HAP-1 (cell line): ENCODE measurements at regions not wholly inside any gene's neighbourhood (a gene's known extent, or its start where the extent isn't known, plus 50 kb on each side); places are given as distances from the start of the nearest gene placed in this dataset.

ENCODE experiments used
- DNase-seq, 2 experiments: peaks; one replicate each; pipeline ENCODE4 v3.0.0-alpha.2; 2016 to 2020; ENCODE audit warnings: low spot score in 2 of 2
- H3K27me3 ChIP-seq: fragments of 250-450 bp; sonication (Bioruptor Pico); 2 replicates; pipeline ENCODE4 v1.5.1; 2020; ENCODE audit warnings: low read depth, mild to moderate bottlenecking, moderate library complexity
- H3K36me3 ChIP-seq: fragments of 250-450 bp; sonication (Bioruptor Pico); replicated peaks from 2 replicates; pipeline ENCODE4 v1.5.1; 2020; ENCODE audit warnings: mild to moderate bottlenecking
- H3K4me1 ChIP-seq: fragments of 250-450 bp; sonication (Bioruptor Pico); 2 replicates; pipeline ENCODE4 v1.5.1; 2020; ENCODE audit warnings: mild to moderate bottlenecking
- H3K4me3 ChIP-seq: fragments of 250-450 bp; sonication (Bioruptor Pico); 2 replicates; pipeline ENCODE4 v1.5.1; 2020; ENCODE audit warnings: mild to moderate bottlenecking, moderate library complexity
- H3K9me3 ChIP-seq: fragments of 250-450 bp; sonication (Bioruptor Pico); 2 replicates; pipeline ENCODE4 v1.5.1; 2020; ENCODE audit warnings: mild to moderate bottlenecking, moderate library complexity
- in situ Hi-C: fragments of 300-500 bp; cut with MboI; formaldehyde crosslinking; loops from 3 replicates; pipeline ENCODE4 v1.14.3; 2020; ENCODE audit warnings: low sequenced_read_pairs, inconsistent platforms, mixed read lengths

DNA sequence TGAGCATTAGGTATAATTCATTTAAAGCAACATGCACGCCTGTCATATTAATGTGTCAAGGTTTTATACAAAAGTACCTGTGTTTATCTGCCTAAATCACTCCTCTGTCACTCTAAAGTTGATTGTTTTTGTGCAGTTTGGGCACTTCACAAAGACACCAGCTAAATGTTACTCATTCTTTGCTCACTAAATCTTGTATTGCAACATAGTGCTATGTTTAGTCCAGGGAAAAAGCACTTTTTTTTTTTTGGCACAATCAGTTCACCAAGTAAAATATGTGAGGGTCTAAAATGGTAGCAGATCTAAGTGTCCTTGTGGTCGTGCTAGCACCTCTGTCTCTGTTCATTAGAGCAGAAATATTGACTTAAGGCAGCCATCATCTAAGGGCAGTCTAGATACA, 2526.7 kb upstream of the PCDH20 start:
- no peaks in the 10 kb centered on the region for H3K36me3 ChIP-seq
- in situ Hi-C loops, result no loop called here
- no peaks in the 10 kb centered on the region for H3K9me3 ChIP-seq
- DNase-seq, result no peak
- H3K4me3 ChIP-seq, result no peak overlapping the region
- no peaks in the 10 kb centered on the region for H3K27me3 ChIP-seq
- H3K4me1 ChIP-seq, result peaks cover 7% of the 10 kb centered on the region

GRCh38 chr13:63938851-63939250, 2523.2 kb upstream of the PCDH20 start:
- Histone ChIP-seq H3K4me3 (no peak overlapping the region), H3K9me3 (no peaks in the 10 kb centered on the region), H3K4me1 (peaks cover 7% of the 10 kb centered on the region), H3K27me3 (no peaks in the 10 kb centered on the region), H3K36me3 (no peaks in the 10 kb centered on the region)
- no peak for DNase-seq
- in situ Hi-C loops, result no loop called here

- in situ Hi-C loops, result no loop called here
- H3K27me3 ChIP-seq, result no peaks in the 10 kb centered on the region
- peaks cover 6% of the 10 kb centered on the region; the same call in 1 of the 2 replicates for H3K4me1 ChIP-seq
- peak; percentile 63 to 71 for DNase-seq
- no peaks in the 10 kb centered on the region for H3K9me3 ChIP-seq
- H3K36me3 ChIP-seq, result no peaks in the 10 kb centered on the region
- no peak overlapping the region for H3K4me3 ChIP-seq
Measured at GRCh38 chr13:63910511-63910910, 2494.9 kb upstream of the PCDH20 start.

- no peak overlapping the region for H3K4me3 ChIP-seq
- no peak for DNase-seq
- H3K4me1 ChIP-seq, result peaks cover 6% of the 10 kb centered on the region; the same call in 1 of the 2 replicates
- H3K9me3 ChIP-seq, result no peaks in the 10 kb centered on the region
- in situ Hi-C loops, result no loop called here
- no peaks in the 10 kb centered on the region for H3K27me3 ChIP-seq
- H3K36me3 ChIP-seq, result no peaks in the 10 kb centered on the region
Measured at GRCh38 chr13:63909726-63910375, 2494.2 kb upstream of the PCDH20 start.

DNA sequence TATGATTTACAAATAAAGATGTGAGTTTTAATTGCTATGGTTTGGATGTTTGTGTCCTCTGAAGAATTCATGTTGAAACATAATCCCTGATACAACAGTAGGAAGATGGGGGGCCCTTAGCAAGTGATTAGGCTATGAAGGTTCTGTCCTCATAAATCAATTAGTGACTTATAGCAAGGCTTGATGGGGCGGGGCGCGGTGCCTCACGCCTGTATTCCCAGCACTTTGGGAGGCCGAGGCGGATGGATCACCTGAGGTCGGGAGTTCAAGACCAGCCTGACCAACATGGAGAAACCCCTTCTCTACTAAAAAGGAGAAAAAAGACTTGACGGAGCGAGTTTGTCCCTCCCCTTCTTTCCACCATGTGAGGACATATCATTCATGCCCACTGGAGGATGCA, 2486.5 kb upstream of the PCDH20 start:
- in situ Hi-C loops, result no loop called here
- H3K9me3 ChIP-seq, result no peaks in the 10 kb centered on the region
- DNase-seq, result no peak
- no peaks in the 10 kb centered on the region for H3K4me1 ChIP-seq
- no peaks in the 10 kb centered on the region for H3K36me3 ChIP-seq
- H3K4me3 ChIP-seq, result no peak overlapping the region
- no peaks in the 10 kb centered on the region for H3K27me3 ChIP-seq

DNA sequence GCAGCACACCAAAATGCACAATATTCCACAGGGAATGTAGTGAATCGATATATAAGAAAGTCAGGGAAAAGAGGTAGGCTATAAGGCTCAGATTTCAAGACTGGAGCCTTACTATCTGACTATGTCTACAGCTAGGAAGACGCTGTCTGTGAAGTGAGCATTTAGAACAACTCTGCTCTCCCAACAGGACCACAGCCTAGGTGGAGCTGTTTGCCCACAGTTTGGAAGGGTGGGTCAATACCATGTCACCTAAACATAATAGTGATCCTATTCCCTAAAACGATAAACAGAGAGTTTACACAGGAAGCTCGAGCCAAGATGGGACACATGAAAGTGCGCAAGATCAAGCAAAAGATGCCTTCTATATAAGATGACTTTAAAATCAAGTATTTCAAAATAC, 2486.0 kb upstream of the PCDH20 start:
- Histone ChIP-seq H3K4me1 (no peaks in the 10 kb centered on the region), H3K27me3 (no peaks in the 10 kb centered on the region), H3K9me3 (no peaks in the 10 kb centered on the region), H3K4me3 (no peak overlapping the region), H3K36me3 (no peaks in the 10 kb centered on the region)
- DNase-seq, result no peak
- in situ Hi-C loops, result no loop called here

- in situ Hi-C loops, result no loop called here
- DNase-seq, result no peak
Measured at GRCh38 chr13:63900406-63900805, 2484.8 kb upstream of the PCDH20 start.

DNA sequence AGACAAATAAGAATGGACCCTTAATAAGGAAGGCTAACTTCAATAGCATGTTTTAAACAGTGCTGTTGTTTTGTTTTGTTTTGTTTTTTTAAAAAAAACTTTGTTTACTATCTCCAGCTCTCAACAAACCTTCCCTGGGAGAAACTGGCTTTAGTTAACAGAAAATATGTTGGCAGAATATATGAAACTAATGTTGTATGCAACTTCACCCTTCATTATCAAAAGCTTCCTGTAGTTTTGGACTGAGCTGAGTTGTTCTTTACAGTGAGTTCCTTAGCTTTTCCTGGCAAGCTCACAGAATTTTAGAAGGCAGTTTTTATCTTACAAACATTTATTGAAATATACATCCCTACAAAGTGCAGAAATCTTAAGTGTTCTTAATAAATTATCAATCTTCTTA, 2480.7 kb upstream of the PCDH20 start:
- no peaks in the 10 kb centered on the region for H3K36me3 ChIP-seq
- DNase-seq, result no peak
- in situ Hi-C loops, result no loop called here
- H3K4me1 ChIP-seq, result no peaks in the 10 kb centered on the region
- H3K9me3 ChIP-seq, result no peaks in the 10 kb centered on the region
- H3K27me3 ChIP-seq, result peaks cover 3% of the 10 kb centered on the region; the same call in 1 of the 2 replicates
- no peak overlapping the region for H3K4me3 ChIP-seq

More at GRCh38 chr13:63900406-63900805, 2484.8 kb upstream of the PCDH20 start:
- H3K9me3 ChIP-seq, result no peaks in the 10 kb centered on the region
- H3K4me1 ChIP-seq, result no peaks in the 10 kb centered on the region
- no peaks in the 10 kb centered on the region for H3K27me3 ChIP-seq
- H3K4me3 ChIP-seq, result no peak overlapping the region
- H3K36me3 ChIP-seq, result no peaks in the 10 kb centered on the region

DNA sequence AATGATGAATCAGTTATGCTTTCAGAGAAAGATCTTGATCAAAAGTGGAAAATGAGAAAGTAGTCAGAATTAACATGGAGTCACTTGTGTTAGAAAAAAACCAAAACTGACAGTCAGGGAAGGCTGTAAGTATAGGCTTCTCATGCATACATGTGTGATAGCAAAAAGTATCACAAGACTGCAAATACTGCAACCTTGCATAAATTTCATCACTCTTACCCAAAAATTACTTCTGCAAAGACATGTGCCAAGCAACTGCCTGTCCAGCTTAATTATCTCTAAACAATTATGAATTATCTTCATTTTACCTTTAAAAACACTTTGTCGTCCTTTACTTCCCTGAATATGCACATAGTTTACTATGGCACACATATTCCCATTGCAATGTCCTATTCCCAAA, 2466.4 kb upstream of the PCDH20 start:
- Histone ChIP-seq H3K27me3 (no peaks in the 10 kb centered on the region), H3K4me3 (no peak overlapping the region), H3K4me1 (no peaks in the 10 kb centered on the region), H3K9me3 (no peaks in the 10 kb centered on the region), H3K36me3 (no peaks in the 10 kb centered on the region)
- in situ Hi-C loops, result no loop called here
- DNase-seq, result no peak

DNA sequence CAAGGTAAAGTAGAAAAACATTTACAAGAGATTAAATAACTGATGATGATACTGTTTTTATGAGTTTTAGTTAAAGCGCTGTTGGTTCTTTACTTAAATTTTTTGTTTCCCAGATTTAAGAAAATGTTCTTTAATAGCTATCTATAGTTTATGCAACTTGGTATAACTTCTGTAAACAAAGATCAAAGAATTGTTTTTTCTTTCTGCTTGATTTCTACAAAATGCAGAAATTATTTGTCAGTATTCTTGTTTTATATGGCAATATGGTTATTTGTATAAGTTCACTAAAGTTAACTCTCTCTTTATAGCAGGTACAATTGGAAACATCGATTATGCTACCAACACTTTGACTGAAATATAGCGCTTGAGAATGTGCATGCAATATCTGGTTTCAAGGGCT, 2465.1 kb upstream of the PCDH20 start:
- in situ Hi-C loops, result no loop called here

GRCh38 chr13:63873936-63874335, 2458.3 kb upstream of the PCDH20 start:
- Histone ChIP-seq H3K4me1 (no peaks in the 10 kb centered on the region), H3K9me3 (no peaks in the 10 kb centered on the region), H3K36me3 (no peaks in the 10 kb centered on the region), H3K27me3 (no peaks in the 10 kb centered on the region), H3K4me3 (no peak overlapping the region)
- in situ Hi-C loops, result no loop called here
- DNase-seq, result no peak

More for the DNA sequence above, 2465.1 kb upstream of the PCDH20 start:
- H3K36me3 ChIP-seq, result no peaks in the 10 kb centered on the region
- no peak overlapping the region for H3K4me3 ChIP-seq
- H3K27me3 ChIP-seq, result no peaks in the 10 kb centered on the region
- no peak for DNase-seq
- no peaks in the 10 kb centered on the region for H3K9me3 ChIP-seq
- no peaks in the 10 kb centered on the region for H3K4me1 ChIP-seq

DNA sequence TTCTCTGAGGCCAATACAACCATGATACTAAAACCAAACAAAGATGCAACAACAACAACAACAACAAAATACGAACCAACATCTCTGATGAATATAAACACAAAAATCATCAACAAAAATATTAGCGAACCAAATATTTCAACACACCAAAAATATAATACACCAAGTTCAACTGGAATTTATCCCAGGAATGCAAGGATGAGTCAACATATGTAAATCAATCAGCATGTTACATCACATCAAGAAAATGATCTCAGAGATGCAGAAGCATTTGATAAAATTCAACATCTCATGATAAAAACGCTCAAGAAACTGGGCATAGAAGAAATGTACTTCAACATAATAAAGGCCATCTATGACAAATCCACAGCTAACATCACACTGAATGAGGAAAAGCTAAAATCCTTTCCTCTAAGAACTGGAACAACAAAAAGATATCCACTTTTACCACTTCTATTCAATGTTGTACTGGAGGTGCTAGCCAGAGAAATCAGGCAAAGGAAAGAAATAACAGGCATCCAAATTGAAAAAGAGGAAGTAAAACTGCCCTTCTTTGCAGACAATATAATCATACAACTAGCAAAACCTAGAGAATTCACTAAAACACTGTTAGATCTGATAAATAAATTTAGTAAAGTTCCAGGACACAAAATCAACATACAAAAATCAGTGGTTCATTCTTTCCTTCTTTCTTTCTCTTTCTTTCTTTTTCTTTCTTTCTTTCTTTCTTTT, 2448.7 kb upstream of the PCDH20 start:
- no peak overlapping the region for H3K4me3 ChIP-seq
- in situ Hi-C loops, result no loop called here
- no peaks in the 10 kb centered on the region for H3K27me3 ChIP-seq
- no peak for DNase-seq
- H3K36me3 ChIP-seq, result no peaks in the 10 kb centered on the region
- peaks cover 4% of the 10 kb centered on the region; the same call in 1 of the 2 replicates for H3K4me1 ChIP-seq
- no peaks in the 10 kb centered on the region for H3K9me3 ChIP-seq

GRCh38 chr13:63855457-63856118, 2439.9 kb upstream of the PCDH20 start:
- H3K27me3 ChIP-seq, result no peaks in the 10 kb centered on the region
- H3K4me1 ChIP-seq, result no peaks in the 10 kb centered on the region
- DNase-seq, result no peak
- H3K36me3 ChIP-seq, result no peaks in the 10 kb centered on the region
- no peaks in the 10 kb centered on the region for H3K9me3 ChIP-seq
- in situ Hi-C loops, result no loop called here
- H3K4me3 ChIP-seq, result no peak overlapping the region

GRCh38 chr13:63853816-63854215, 2438.2 kb upstream of the PCDH20 start:
- Histone ChIP-seq H3K27me3 (no peaks in the 10 kb centered on the region), H3K4me3 (no peak overlapping the region), H3K9me3 (no peaks in the 10 kb centered on the region), H3K4me1 (no peaks in the 10 kb centered on the region), H3K36me3 (no peaks in the 10 kb centered on the region)
- in situ Hi-C loops, result no loop called here
- DNase-seq, result no peak
